ENCODE measurements at regions not wholly inside any gene's neighbourhood (a gene's known extent, or its start where the extent isn't known, plus 50 kb on each side); places are given as distances from the start of the nearest gene placed in this dataset.

GRCh38 chr6:166798652-166799051 lies 157.7 kb downstream of the RNASET2 start:
- TF ChIP-seq POLR2AphosphoS5 (IDR thresholded peaks at IDR 0.05) = no peak
- TF ChIP-seq, protein P1, sequence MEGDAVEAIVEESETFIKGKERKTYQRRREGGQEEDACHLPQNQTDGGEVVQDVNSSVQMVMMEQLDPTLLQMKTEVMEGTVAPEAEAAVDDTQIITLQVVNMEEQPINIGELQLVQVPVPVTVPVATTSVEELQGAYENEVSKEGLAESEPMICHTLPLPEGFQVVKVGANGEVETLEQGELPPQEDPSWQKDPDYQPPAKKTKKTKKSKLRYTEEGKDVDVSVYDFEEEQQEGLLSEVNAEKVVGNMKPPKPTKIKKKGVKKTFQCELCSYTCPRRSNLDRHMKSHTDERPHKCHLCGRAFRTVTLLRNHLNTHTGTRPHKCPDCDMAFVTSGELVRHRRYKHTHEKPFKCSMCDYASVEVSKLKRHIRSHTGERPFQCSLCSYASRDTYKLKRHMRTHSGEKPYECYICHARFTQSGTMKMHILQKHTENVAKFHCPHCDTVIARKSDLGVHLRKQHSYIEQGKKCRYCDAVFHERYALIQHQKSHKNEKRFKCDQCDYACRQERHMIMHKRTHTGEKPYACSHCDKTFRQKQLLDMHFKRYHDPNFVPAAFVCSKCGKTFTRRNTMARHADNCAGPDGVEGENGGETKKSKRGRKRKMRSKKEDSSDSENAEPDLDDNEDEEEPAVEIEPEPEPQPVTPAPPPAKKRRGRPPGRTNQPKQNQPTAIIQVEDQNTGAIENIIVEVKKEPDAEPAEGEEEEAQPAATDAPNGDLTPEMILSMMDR (IDR thresholded peaks at IDR 0.05 in 8 of 11, conservative IDR thresholded peaks at IDR 0.05 in 3 of 11) = no peak

Data from spleen (tissue), 7 donors.